LoVo (cell line): ENCODE measurements at regions not wholly inside any gene's neighbourhood (a gene's known extent, or its start where the extent isn't known, plus 50 kb on each side); places are given as distances from the start of the nearest gene placed in this dataset.

ENCODE experiments used
- DNase-seq: peaks from one replicate; pipeline ENCODE4 v3.0.0-alpha.2; 2016; ENCODE audit warnings: low spot score

GRCh38 chr15:72919936-72920465 is 132.3 kb upstream of the NEO1 start:
- DNase-seq: no peak

GRCh38 chr15:72916897-72917296 is 133.3 kb upstream of the ADPGK start:
- no peak for DNase-seq

GRCh38 chr15:72916378-72916777 is 132.8 kb upstream of the ADPGK start:
- no peak for DNase-seq

GRCh38 chr15:72915843-72916242 is 132.3 kb upstream of the ADPGK start:
- DNase-seq: no peak

- DNase-seq: no peak
Measured at GRCh38 chr15:72912996-72913395, 129.4 kb upstream of the ADPGK start.

GRCh38 chr15:72912121-72912520 is 128.6 kb upstream of the ADPGK start:
- no peak for DNase-seq

- no peak for DNase-seq
Measured at GRCh38 chr15:72911626-72912025, 128.1 kb upstream of the ADPGK start.

GRCh38 chr15:72908713-72909112 is 125.2 kb upstream of the ADPGK start:
- no peak for DNase-seq

GRCh38 chr15:72907733-72908132 is 124.2 kb upstream of the ADPGK start:
- DNase-seq: no peak

GRCh38 chr15:72902919-72903260 is 119.3 kb upstream of the ADPGK start:
- DNase-seq: no peak

- DNase-seq: no peak
Measured at GRCh38 chr15:72902245-72902918, 118.8 kb upstream of the ADPGK start.

GRCh38 chr15:72892986-72893385 is 109.4 kb upstream of the ADPGK start:
- DNase-seq: no peak

- DNase-seq: no peak
Measured at GRCh38 chr15:72890043-72890442, 106.5 kb upstream of the ADPGK start.

- no peak for DNase-seq
Measured at GRCh38 chr15:72889545-72889944, 106.0 kb upstream of the ADPGK start.

GRCh38 chr15:72888811-72889210 is 105.3 kb upstream of the ADPGK start:
- DNase-seq: no peak

- no peak for DNase-seq
Measured at GRCh38 chr15:72888211-72888610, 104.7 kb upstream of the ADPGK start.

- DNase-seq: no peak
Measured at GRCh38 chr15:72887376-72887775, 103.8 kb upstream of the ADPGK start.

GRCh38 chr15:72884311-72884710 is 100.8 kb upstream of the ADPGK start:
- no peak for DNase-seq

GRCh38 chr15:72873379-72874233 is 90.0 kb upstream of the ADPGK start:
- no peak for DNase-seq

GRCh38 chr15:72872066-72872845 is 88.7 kb upstream of the ADPGK start:
- no peak for DNase-seq

- no peak for DNase-seq
Measured at GRCh38 chr15:72866866-72867616, 83.5 kb upstream of the ADPGK start.

- no peak for DNase-seq
Measured at GRCh38 chr15:72866182-72866581, 82.6 kb upstream of the ADPGK start.
